ENCODE measurements at regions not wholly inside any gene's neighbourhood (a gene's known extent, or its start where the extent isn't known, plus 50 kb on each side); places are given as distances from the start of the nearest gene placed in this dataset.

DNA sequence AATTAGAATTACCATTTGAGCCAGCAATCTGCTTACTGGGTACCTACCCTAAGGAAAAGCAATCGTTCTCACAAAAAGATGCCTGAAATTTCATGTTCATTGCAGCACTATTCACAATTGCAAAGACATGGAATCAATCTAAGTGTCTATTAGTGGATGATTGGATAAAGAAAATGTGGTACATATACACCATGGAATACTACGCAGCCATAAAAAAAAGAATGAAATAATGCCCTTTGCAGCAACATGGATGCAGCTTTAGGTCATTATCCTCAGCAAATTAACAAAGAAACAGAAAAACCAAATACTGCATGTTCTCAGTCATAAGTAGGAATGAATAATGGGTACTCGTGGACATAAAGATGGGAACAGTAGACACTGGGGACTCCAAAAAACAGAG is 89.8 kb upstream of the MAP1LC3B2 start:
- TF ChIP-seq, protein P1, sequence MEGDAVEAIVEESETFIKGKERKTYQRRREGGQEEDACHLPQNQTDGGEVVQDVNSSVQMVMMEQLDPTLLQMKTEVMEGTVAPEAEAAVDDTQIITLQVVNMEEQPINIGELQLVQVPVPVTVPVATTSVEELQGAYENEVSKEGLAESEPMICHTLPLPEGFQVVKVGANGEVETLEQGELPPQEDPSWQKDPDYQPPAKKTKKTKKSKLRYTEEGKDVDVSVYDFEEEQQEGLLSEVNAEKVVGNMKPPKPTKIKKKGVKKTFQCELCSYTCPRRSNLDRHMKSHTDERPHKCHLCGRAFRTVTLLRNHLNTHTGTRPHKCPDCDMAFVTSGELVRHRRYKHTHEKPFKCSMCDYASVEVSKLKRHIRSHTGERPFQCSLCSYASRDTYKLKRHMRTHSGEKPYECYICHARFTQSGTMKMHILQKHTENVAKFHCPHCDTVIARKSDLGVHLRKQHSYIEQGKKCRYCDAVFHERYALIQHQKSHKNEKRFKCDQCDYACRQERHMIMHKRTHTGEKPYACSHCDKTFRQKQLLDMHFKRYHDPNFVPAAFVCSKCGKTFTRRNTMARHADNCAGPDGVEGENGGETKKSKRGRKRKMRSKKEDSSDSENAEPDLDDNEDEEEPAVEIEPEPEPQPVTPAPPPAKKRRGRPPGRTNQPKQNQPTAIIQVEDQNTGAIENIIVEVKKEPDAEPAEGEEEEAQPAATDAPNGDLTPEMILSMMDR (IDR thresholded peaks at IDR 0.05): no peak
- no peak for TF ChIP-seq POLR2A (IDR thresholded peaks at IDR 0.05)

Measured in adrenal gland (tissue), 5 donors.